Activated CD4-positive, alpha-beta T cell treated with anti-CD3 and anti-CD28 coated beads, Interleukin-2, amount 10 ng/mL, durations not matched to agents 7 days and 5 days (primary cell): ENCODE measurements at regions not wholly inside any gene's neighbourhood (a gene's known extent, or its start where the extent isn't known, plus 50 kb on each side); places are given as distances from the start of the nearest gene placed in this dataset.
A peak's percentile ranks its signal among the peaks of the same experiment; 100 is the strongest.

Experiments
- CTCF ChIA-PET: fragments of 350-600 bp; sonication (Branson Sonifier 250); formaldehyde crosslinking; loops from one replicate; lab custom pipeline; 2021; ENCODE audit warnings: antibody characterized with exemption; lab: Charles Lee
- POLR2A ChIA-PET: fragments of 350-600 bp; sonication (Branson Sonifier 250); formaldehyde crosslinking; loops from one replicate; lab custom pipeline; 2021; ENCODE audit warnings: antibody characterized with exemption; lab: Charles Lee
- DNase-seq: peaks from one replicate; pipeline ENCODE4 v3.0.0-alpha.2; 2020
- H3K27ac Mint-ChIP-seq: one replicate; pipeline ENCODE4 v1.8.0; 2021; ENCODE audit warnings: mild to moderate bottlenecking, moderate library complexity, mixed read lengths
- H3K27me3 Mint-ChIP-seq: one replicate; pipeline ENCODE4 v1.8.0; 2021; ENCODE audit warnings: mixed read lengths
- H3K36me3 Mint-ChIP-seq: one replicate; pipeline ENCODE4 v1.8.0; 2021; ENCODE audit warnings: low read depth, mixed read lengths
- H3K4me1 Mint-ChIP-seq: one replicate; pipeline ENCODE4 v1.8.0; 2021; ENCODE audit warnings: mixed read lengths
- H3K4me3 Mint-ChIP-seq: one replicate; pipeline ENCODE4 v1.8.0; 2021; ENCODE audit warnings: mild to moderate bottlenecking, moderate library complexity, mixed read lengths
- H3K9me3 Mint-ChIP-seq: one replicate; pipeline ENCODE4 v1.8.0; 2021; ENCODE audit warnings: mixed read lengths

DNA sequence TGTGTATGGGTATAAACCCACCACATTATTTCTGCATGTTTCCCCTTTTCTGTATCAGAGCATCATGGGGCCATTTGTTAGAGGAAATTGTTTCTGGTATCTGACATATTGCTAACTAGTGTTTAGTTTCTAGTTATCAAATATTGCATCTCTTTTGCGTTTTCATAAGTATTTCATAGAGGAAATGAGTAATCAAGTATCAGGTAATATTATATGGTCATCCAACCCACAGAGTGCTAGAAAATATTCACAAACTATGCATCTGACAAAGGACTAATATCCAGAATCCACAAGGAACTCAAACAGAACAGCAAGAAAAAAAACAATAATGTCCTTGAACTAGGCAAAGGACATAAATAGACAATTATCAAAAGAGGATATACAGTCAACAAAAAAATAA lies 258.9 kb upstream of the LRIG3 start:
- no peaks in the 10 kb centered on the region for H3K36me3 Mint-ChIP-seq
- CTCF ChIA-PET = no interaction called here
- DNase-seq = no peak
- H3K27me3 Mint-ChIP-seq = no peaks in the 10 kb centered on the region
- no peak overlapping the region for H3K27ac Mint-ChIP-seq
- no peaks in the 10 kb centered on the region for H3K4me1 Mint-ChIP-seq
- POLR2A ChIA-PET = no interaction called here
- no peaks in the 10 kb centered on the region for H3K9me3 Mint-ChIP-seq
- no peak overlapping the region for H3K4me3 Mint-ChIP-seq

- Mint-ChIP-seq H3K9me3 (no peaks in the 10 kb centered on the region), H3K27me3 (peaks cover 2% of the 10 kb centered on the region), H3K36me3 (no peaks in the 10 kb centered on the region), H3K4me1 (no peaks in the 10 kb centered on the region), H3K27ac (no peak overlapping the region), H3K4me3 (no peak overlapping the region)
- DNase-seq = no peak
- ChIA-PET CTCF (no interaction called here), POLR2A (no interaction called here)
These were observed 253.4 kb upstream of the LRIG3 start for GRCh38 chr12:59173695-59174094.

- CTCF ChIA-PET = no interaction called here
- Mint-ChIP-seq H3K9me3 (no peaks in the 10 kb centered on the region), H3K4me3 (no peak overlapping the region), H3K27me3 (peaks cover 7% of the 10 kb centered on the region), H3K36me3 (no peaks in the 10 kb centered on the region), H3K4me1 (no peaks in the 10 kb centered on the region), H3K27ac (no peak overlapping the region)
- no peak for DNase-seq
- POLR2A ChIA-PET = no interaction called here
These were observed 248.3 kb upstream of the LRIG3 start for GRCh38 chr12:59168647-59169046.

- peaks cover 7% of the 10 kb centered on the region for H3K27me3 Mint-ChIP-seq
- H3K27ac Mint-ChIP-seq = no peak overlapping the region
- POLR2A ChIA-PET = no interaction called here
- H3K4me3 Mint-ChIP-seq = no peak overlapping the region
- no peaks in the 10 kb centered on the region for H3K36me3 Mint-ChIP-seq
- H3K4me1 Mint-ChIP-seq = no peaks in the 10 kb centered on the region
- H3K9me3 Mint-ChIP-seq = no peaks in the 10 kb centered on the region
- CTCF ChIA-PET = no interaction called here
- DNase-seq = no peak
These were observed 246.2 kb upstream of the LRIG3 start for GRCh38 chr12:59166457-59166856.

GRCh38 chr12:59164991-59165718 lies 244.9 kb upstream of the LRIG3 start:
- Mint-ChIP-seq H3K9me3 (no peaks in the 10 kb centered on the region), H3K27me3 (peaks cover 5% of the 10 kb centered on the region), H3K4me3 (no peak overlapping the region), H3K4me1 (no peaks in the 10 kb centered on the region), H3K36me3 (no peaks in the 10 kb centered on the region), H3K27ac (no peak overlapping the region)
- POLR2A ChIA-PET = no interaction called here
- CTCF ChIA-PET = no interaction called here
- DNase-seq = no peak

DNA sequence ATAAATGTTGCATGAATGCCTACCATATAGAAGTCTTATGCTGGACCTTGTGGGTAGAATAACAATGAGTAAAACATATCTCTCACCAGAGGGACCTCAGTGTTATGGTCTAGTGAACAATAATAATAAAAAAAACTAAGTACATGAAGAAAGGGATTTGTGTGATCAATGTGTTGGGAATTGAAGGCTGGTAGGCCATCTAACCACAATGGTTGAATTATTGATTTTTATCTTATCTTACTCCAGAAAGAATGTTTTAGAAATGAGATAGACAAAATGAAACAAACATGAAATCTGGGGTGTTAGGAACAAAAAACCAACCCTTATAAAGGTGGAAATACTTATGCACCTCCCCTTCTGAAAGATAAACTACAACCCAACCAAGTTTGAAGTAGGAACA lies 243.9 kb upstream of the LRIG3 start:
- no peaks in the 10 kb centered on the region for H3K4me1 Mint-ChIP-seq
- DNase-seq = no peak
- POLR2A ChIA-PET = no interaction called here
- no peak overlapping the region for H3K27ac Mint-ChIP-seq
- H3K36me3 Mint-ChIP-seq = no peaks in the 10 kb centered on the region
- peaks cover 4% of the 10 kb centered on the region for H3K27me3 Mint-ChIP-seq
- CTCF ChIA-PET = no interaction called here
- no peaks in the 10 kb centered on the region for H3K9me3 Mint-ChIP-seq
- H3K4me3 Mint-ChIP-seq = no peak overlapping the region

DNA sequence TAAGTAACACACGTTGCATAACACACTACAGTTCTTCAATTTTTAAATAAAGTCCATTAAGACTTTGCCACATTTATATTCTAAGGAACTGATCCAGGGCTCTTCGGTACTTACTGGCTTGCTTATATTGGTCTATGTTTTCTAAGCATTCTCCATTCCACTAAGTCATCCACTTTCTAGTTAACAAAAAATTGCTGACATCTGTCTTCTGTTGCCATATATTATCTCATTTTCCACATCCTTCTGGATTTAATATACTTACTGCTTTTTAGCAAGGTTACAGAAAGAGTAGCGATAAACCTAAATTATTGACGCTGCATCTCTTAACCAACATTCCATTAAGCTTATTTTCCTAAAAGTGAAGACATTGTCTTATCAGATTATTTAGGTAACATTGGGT lies 238.4 kb upstream of the LRIG3 start:
- peaks cover 3% of the 10 kb centered on the region for H3K9me3 Mint-ChIP-seq
- CTCF ChIA-PET = no interaction called here

DNA sequence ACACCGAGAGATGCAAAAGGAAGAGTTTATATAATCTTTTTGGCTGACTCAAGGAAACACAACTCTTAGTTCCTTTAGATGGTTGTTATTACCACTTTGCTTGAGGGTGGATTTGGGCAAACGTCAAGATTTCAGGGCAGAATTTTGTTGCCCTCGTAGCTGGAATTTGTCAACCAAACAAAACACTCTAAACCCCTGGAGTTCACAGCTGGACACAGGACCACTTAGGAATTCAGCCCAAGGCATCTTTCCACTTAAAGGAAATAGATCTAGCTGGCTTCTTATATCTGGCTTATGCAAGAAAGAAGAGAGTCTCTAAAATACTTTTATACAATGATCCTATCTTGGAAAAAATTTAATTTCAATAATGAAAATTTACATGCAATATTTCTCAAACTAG lies 237.8 kb upstream of the LRIG3 start:
- Mint-ChIP-seq H3K27me3 (no peaks in the 10 kb centered on the region), H3K36me3 (no peaks in the 10 kb centered on the region), H3K4me3 (no peak overlapping the region), H3K9me3 (peaks cover 3% of the 10 kb centered on the region), H3K4me1 (no peaks in the 10 kb centered on the region), H3K27ac (no peak overlapping the region)
- POLR2A ChIA-PET = no interaction called here
- DNase-seq = no peak
- CTCF ChIA-PET = no interaction called here

More for the DNA sequence above, 238.4 kb upstream of the LRIG3 start:
- H3K36me3 Mint-ChIP-seq = no peaks in the 10 kb centered on the region
- H3K4me1 Mint-ChIP-seq = no peaks in the 10 kb centered on the region
- H3K4me3 Mint-ChIP-seq = no peak overlapping the region
- H3K27ac Mint-ChIP-seq = no peak overlapping the region
- no peak for DNase-seq
- H3K27me3 Mint-ChIP-seq = no peaks in the 10 kb centered on the region
- POLR2A ChIA-PET = no interaction called here

DNA sequence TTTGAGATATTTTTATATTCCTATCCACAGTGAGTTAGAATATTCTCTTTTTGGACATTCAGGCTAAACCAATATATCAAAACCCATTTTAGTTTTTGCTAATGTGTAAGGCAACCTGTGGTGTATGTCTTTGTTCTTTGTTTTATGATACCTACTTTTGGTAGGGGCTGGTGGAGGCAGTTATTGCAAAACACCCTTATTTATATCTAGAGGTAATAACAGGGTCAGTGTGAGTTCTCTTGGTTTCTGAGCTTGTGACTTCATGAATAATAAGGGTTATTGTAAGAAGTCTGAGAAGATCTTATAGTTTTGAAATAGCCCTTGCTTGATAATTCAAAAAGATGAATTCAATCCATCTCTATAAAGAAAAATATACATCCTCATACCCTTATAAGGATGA lies 235.1 kb upstream of the LRIG3 start:
- H3K4me3 Mint-ChIP-seq = no peak overlapping the region
- no peaks in the 10 kb centered on the region for H3K4me1 Mint-ChIP-seq
- no peak overlapping the region for H3K27ac Mint-ChIP-seq
- H3K36me3 Mint-ChIP-seq = no peaks in the 10 kb centered on the region
- DNase-seq = no peak
- POLR2A ChIA-PET = no interaction called here
- CTCF ChIA-PET = no interaction called here
- peaks cover 3% of the 10 kb centered on the region for H3K9me3 Mint-ChIP-seq
- H3K27me3 Mint-ChIP-seq = no peaks in the 10 kb centered on the region

- no peaks in the 10 kb centered on the region for H3K36me3 Mint-ChIP-seq
- ChIA-PET POLR2A (no interaction called here), CTCF (no interaction called here)
- no peaks in the 10 kb centered on the region for H3K27me3 Mint-ChIP-seq
- peaks cover 3% of the 10 kb centered on the region for H3K9me3 Mint-ChIP-seq
- no peak for DNase-seq
- H3K4me1 Mint-ChIP-seq = no peaks in the 10 kb centered on the region
- no peak overlapping the region for H3K27ac Mint-ChIP-seq
- no peak overlapping the region for H3K4me3 Mint-ChIP-seq
These were observed 230.9 kb upstream of the LRIG3 start for GRCh38 chr12:59151243-59151642.

- Mint-ChIP-seq H3K4me1 (no peaks in the 10 kb centered on the region), H3K4me3 (no peak overlapping the region), H3K36me3 (no peaks in the 10 kb centered on the region), H3K27ac (no peak overlapping the region), H3K27me3 (no peaks in the 10 kb centered on the region), H3K9me3 (no peaks in the 10 kb centered on the region)
- ChIA-PET CTCF (interaction anchor here (0.9 kb wide), 1 partner anchor 799 kb away, joined by 4 read pairs; no protein-coding TSS in a partner anchor), POLR2A (no interaction called here)
- peak; percentile 31 for DNase-seq
These were observed 229.8 kb upstream of the LRIG3 start for GRCh38 chr12:59149995-59150642.

DNA sequence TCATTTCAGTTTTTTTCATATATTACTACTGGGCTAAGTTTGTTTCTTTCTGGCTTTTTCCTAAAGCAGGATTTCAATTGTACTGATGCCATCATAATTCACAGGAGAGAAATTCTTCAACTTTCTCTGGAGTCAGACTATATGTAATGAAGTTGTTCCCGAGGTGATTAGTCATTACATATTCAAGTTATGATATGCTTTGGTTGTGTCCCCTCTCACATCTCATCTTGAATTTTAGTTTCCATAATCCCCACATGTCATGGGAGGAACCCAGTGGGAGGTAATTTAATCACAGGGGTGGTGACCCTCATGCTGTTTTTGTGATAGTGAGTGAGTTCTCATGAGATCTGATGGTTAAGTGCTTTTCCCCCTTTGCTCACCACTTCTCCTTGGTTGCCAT lies 227.5 kb upstream of the LRIG3 start:
- Mint-ChIP-seq H3K27ac (no peak overlapping the region), H3K4me1 (no peaks in the 10 kb centered on the region), H3K9me3 (no peaks in the 10 kb centered on the region), H3K27me3 (no peaks in the 10 kb centered on the region), H3K4me3 (no peak overlapping the region), H3K36me3 (no peaks in the 10 kb centered on the region)
- POLR2A ChIA-PET = no interaction called here
- CTCF ChIA-PET = no interaction called here
- no peak for DNase-seq

DNA sequence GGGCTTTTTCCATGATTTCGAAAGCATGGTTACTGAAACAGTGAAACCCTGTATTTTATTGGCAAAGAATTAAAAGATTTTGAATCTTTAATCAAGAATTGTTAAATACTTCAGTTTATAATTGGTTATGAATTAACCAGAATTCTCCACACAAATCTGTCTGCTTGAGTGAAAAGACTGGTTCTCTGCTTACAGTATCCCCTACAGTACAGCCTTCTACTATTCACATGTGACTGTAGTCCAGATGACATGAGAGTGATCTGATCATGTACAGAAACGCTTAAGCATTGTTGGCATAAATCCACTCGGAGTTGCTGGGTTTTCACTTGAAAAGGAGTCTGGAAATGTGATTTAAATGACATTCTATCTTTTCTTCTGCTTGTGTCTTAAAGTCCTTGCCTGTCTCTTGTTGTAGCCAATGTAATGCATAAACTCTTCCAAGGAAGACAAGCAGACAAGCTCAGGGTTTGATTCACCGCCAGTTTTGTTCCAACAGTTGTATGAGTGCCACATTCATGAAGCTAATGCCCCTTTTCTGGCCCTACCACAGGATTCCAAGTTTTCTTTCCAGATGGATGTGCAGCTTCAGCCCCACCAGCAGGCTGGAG lies 222.0 kb upstream of the LRIG3 start:
- no peaks in the 10 kb centered on the region for H3K4me1 Mint-ChIP-seq
- ChIA-PET CTCF (no interaction called here), POLR2A (no interaction called here)
- H3K27ac Mint-ChIP-seq = no peak overlapping the region
- no peak overlapping the region for H3K4me3 Mint-ChIP-seq
- H3K27me3 Mint-ChIP-seq = no peaks in the 10 kb centered on the region
- no peaks in the 10 kb centered on the region for H3K9me3 Mint-ChIP-seq
- no peaks in the 10 kb centered on the region for H3K36me3 Mint-ChIP-seq
- no peak for DNase-seq
